SW480 (cell line): ENCODE measurements at regions not wholly inside any gene's neighbourhood (a gene's known extent, or its start where the extent isn't known, plus 50 kb on each side); places are given as distances from the start of the nearest gene placed in this dataset.
"Not testable (repeated sequence)": the region's sequence is repeated elsewhere in the genome, so short reads cannot be mapped to it uniquely, and the experiment has no call there.

Experiments
- DNase-seq: peaks from one replicate; pipeline ENCODE4 v3.0.0-alpha.2; 2016; ENCODE audit warnings: low spot score

GRCh38 chr7:24395512-24395911 is 111.5 kb downstream of the NPY start:
- no peak for DNase-seq

- not testable (repeated sequence) for DNase-seq
Observed at GRCh38 chr7:24396387-24396786, 112.4 kb downstream of the NPY start.

GRCh38 chr7:24401628-24402593 is 117.9 kb downstream of the NPY start:
- DNase-seq = peak; percentile 79

- DNase-seq = no peak
Observed at GRCh38 chr7:24402655-24403054, 118.7 kb downstream of the NPY start.

- no peak for DNase-seq
Observed at GRCh38 chr7:24403557-24403956, 119.6 kb downstream of the NPY start.

GRCh38 chr7:24404315-24404714 is 120.3 kb downstream of the NPY start:
- DNase-seq = no peak

- DNase-seq = no peak
Observed at GRCh38 chr7:24405002-24405401, 121.0 kb downstream of the NPY start.

GRCh38 chr7:24406053-24406788 is 122.2 kb downstream of the NPY start:
- DNase-seq = peak; percentile 35

- DNase-seq = no peak
Observed at GRCh38 chr7:24406789-24407299, 122.9 kb downstream of the NPY start.

- DNase-seq = no peak
Observed at GRCh38 chr7:24407965-24408364, 124.0 kb downstream of the NPY start.

- DNase-seq = no peak
Observed at GRCh38 chr7:24408798-24409430, 124.9 kb downstream of the NPY start.

GRCh38 chr7:24409431-24410024 is 125.5 kb downstream of the NPY start:
- DNase-seq = no peak

GRCh38 chr7:24411226-24411625 is 127.2 kb downstream of the NPY start:
- no peak for DNase-seq

- DNase-seq = no peak
Observed at GRCh38 chr7:24417526-24418120, 133.6 kb downstream of the NPY start.

GRCh38 chr7:24419077-24419476 is 135.1 kb downstream of the NPY start:
- peak; percentile 27 for DNase-seq

- DNase-seq = no peak
Observed at GRCh38 chr7:24419511-24419910, 135.5 kb downstream of the NPY start.

- no peak for DNase-seq
Observed at GRCh38 chr7:24422441-24423010, 138.5 kb downstream of the NPY start.

GRCh38 chr7:24425664-24426063 is 141.7 kb downstream of the NPY start:
- no peak for DNase-seq

GRCh38 chr7:24427048-24427447 is 143.1 kb downstream of the NPY start:
- DNase-seq = no peak

GRCh38 chr7:24428676-24429075 is 144.6 kb upstream of the PALS2 start:
- no peak for DNase-seq

- no peak for DNase-seq
Observed at GRCh38 chr7:24432677-24433076, 140.6 kb upstream of the PALS2 start.
